ENCODE measurements at regions not wholly inside any gene's neighbourhood (a gene's known extent, or its start where the extent isn't known, plus 50 kb on each side); places are given as distances from the start of the nearest gene placed in this dataset.

DNA sequence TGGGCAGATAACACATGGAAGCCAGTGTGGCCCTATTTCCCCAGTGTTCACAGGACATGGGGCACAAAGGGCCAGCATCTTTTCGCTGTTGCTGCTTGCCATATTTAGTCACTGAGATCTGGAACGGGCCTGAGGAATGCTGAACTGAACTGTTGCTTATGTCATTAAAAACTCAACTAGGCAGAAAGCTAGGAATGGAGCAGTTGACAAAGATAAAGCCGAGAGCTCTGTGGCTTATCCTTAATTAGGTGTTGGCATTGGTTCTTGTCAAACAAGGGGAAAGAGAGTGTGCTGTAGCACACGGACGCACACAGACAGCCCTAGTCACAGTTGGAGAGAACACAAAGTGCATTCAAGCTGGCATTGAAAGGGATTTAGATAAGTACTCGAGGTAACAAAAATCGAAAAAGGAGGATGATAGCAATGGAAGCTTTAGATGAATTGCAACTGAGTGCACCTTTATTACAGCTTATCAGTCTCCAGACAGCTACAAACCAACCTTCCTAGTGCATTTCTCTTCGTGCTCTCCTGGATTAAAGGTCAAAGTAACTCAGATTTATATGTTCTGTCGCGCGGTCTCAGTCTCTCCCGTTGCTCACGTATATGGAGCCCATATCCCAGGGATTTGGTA is 450.2 kb upstream of the ZNF608 start:
- Histone ChIP-seq H3K36me3 (ENCODE audit: control insufficient read depth, insufficient read depth, low read length) (no peaks in the 10 kb centered on the region), H3K4me1 (no peaks in the 10 kb centered on the region), H3K27me3 (replicated peaks; ENCODE audit: control insufficient read depth, insufficient read depth, low read length) (no peaks in the 10 kb centered on the region), H3K9me3 (no peaks in the 10 kb centered on the region), H3K4me3 (ENCODE audit: low read depth, low read length) (no peak overlapping the region)
- Mint-ChIP-seq H3K36me3 (ENCODE audit: insufficient read depth, unreplicated experiment) (no peaks in the 10 kb centered on the region), H3K9me3 (ENCODE audit: unreplicated experiment) (no peaks in the 10 kb centered on the region), H3K4me1 (ENCODE audit: low read depth, unreplicated experiment) (peaks cover 12% of the 10 kb centered on the region), H3K27ac (ENCODE audit: unreplicated experiment) (no peak overlapping the region), H3K27me3 (ENCODE audit: insufficient read depth, unreplicated experiment) (no peaks in the 10 kb centered on the region), H3K4me3 (ENCODE audit: unreplicated experiment) (no peak overlapping the region)
- DNase-seq = no peak
- intact Hi-C loops (cut with micrococcal nuclease; ENCODE audit: unreplicated experiment) = no loop called here
- POLR2A ChIA-PET = no interaction called here
- no TSS peak for BruUV-seq (replicated peaks)
- CTCF ChIA-PET = no interaction called here
- no peak for TF ChIP-seq CTCF (IDR thresholded peaks at IDR 0.05; ENCODE audit: insufficient read depth in 1 of 2, low read depth in 1 of 2, low read length in 1 of 2, severe bottlenecking in 1 of 2, unreplicated experiment in 1 of 2)

GRCh38 chr5:125197321-125197720 is 450.9 kb upstream of the ZNF608 start:
- Mint-ChIP-seq H3K27ac (ENCODE audit: unreplicated experiment) (no peak overlapping the region), H3K4me3 (ENCODE audit: unreplicated experiment) (no peak overlapping the region), H3K36me3 (ENCODE audit: insufficient read depth, unreplicated experiment) (no peaks in the 10 kb centered on the region), H3K9me3 (ENCODE audit: unreplicated experiment) (no peaks in the 10 kb centered on the region), H3K4me1 (ENCODE audit: low read depth, unreplicated experiment) (peaks cover 12% of the 10 kb centered on the region), H3K27me3 (ENCODE audit: insufficient read depth, unreplicated experiment) (no peaks in the 10 kb centered on the region)
- Histone ChIP-seq H3K4me3 (ENCODE audit: low read depth, low read length) (no peak overlapping the region), H3K9me3 (no peaks in the 10 kb centered on the region), H3K27me3 (replicated peaks; ENCODE audit: control insufficient read depth, insufficient read depth, low read length) (no peaks in the 10 kb centered on the region), H3K4me1 (no peaks in the 10 kb centered on the region), H3K36me3 (ENCODE audit: control insufficient read depth, insufficient read depth, low read length) (no peaks in the 10 kb centered on the region)
- no TSS peak for BruUV-seq (replicated peaks)
- DNase-seq = no peak
- CTCF ChIA-PET = no interaction called here
- POLR2A ChIA-PET = no interaction called here
- no peak for TF ChIP-seq CTCF (IDR thresholded peaks at IDR 0.05; ENCODE audit: insufficient read depth in 1 of 2, low read depth in 1 of 2, low read length in 1 of 2, severe bottlenecking in 1 of 2, unreplicated experiment in 1 of 2)
- intact Hi-C loops (cut with micrococcal nuclease; ENCODE audit: unreplicated experiment) = no loop called here

DNA sequence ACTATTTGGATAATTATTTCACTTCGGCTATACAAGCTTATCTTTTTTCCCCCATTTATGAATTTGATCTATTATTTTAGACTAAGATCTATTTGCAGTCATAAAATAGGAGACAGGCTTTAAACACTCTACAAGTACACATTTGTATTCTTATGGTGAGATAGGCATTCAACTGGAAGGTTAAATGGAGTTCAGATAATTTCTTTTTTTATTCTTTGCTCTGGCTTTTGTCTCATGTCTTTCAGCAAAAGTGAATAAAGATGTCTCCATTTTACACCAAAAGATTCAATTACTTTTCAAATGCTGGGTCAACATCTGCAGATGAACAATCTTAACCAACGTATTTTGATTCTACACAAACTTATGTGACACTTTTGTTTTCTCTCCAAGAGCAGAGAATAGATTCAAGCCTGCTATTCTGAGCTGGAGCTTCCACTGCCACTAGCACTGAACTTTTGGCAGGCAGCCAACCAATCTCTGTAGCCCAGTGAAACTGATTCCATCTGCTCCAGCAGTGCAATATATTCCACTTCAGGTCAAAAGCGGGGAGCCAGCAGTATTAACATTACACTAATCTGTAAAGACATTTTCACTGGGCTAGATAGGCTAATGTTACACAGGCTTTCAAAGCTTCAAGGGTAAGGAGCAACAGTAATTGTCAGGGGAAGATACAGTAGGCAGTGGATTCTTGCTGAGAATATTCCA is 452.0 kb upstream of the ZNF608 start:
- intact Hi-C loops (cut with micrococcal nuclease; ENCODE audit: unreplicated experiment) = no loop called here
- Mint-ChIP-seq H3K9me3 (ENCODE audit: unreplicated experiment) (no peaks in the 10 kb centered on the region), H3K27me3 (ENCODE audit: insufficient read depth, unreplicated experiment) (no peaks in the 10 kb centered on the region), H3K27ac (ENCODE audit: unreplicated experiment) (no peak overlapping the region), H3K36me3 (ENCODE audit: insufficient read depth, unreplicated experiment) (no peaks in the 10 kb centered on the region), H3K4me1 (ENCODE audit: low read depth, unreplicated experiment) (peaks cover 12% of the 10 kb centered on the region), H3K4me3 (ENCODE audit: unreplicated experiment) (no peak overlapping the region)
- no TSS peak for BruUV-seq (replicated peaks)
- Histone ChIP-seq H3K4me1 (no peaks in the 10 kb centered on the region), H3K36me3 (ENCODE audit: control insufficient read depth, insufficient read depth, low read length) (no peaks in the 10 kb centered on the region), H3K4me3 (ENCODE audit: low read depth, low read length) (no peak overlapping the region), H3K9me3 (no peaks in the 10 kb centered on the region), H3K27me3 (replicated peaks; ENCODE audit: control insufficient read depth, insufficient read depth, low read length) (no peaks in the 10 kb centered on the region)
- POLR2A ChIA-PET = no interaction called here
- CTCF ChIA-PET = interaction anchor here (1.0 kb wide), 1 partner anchor 29 kb away, joined by 5 read pairs; no protein-coding TSS in a partner anchor
- DNase-seq = no peak
- TF ChIP-seq CTCF (IDR thresholded peaks at IDR 0.05; ENCODE audit: insufficient read depth in 1 of 2, low read depth in 1 of 2, low read length in 1 of 2, severe bottlenecking in 1 of 2, unreplicated experiment in 1 of 2) = no peak
